Endometrium (tissue), 2 donors: ENCODE measurements at regions not wholly inside any gene's neighbourhood (a gene's known extent, or its start where the extent isn't known, plus 50 kb on each side); places are given as distances from the start of the nearest gene placed in this dataset.
"Not testable (repeated sequence)": the region's sequence is repeated elsewhere in the genome, so short reads cannot be mapped to it uniquely, and the experiment has no call there.

ENCODE experiments used
- FAIRE-seq: peaks from 2 replicates; lab custom pipeline; 2012; peaks lifted over from hg19 to GRCh38; lab: Jason Lieb, UNC
- donor health status: control.
- donor health status: control.

DNA sequence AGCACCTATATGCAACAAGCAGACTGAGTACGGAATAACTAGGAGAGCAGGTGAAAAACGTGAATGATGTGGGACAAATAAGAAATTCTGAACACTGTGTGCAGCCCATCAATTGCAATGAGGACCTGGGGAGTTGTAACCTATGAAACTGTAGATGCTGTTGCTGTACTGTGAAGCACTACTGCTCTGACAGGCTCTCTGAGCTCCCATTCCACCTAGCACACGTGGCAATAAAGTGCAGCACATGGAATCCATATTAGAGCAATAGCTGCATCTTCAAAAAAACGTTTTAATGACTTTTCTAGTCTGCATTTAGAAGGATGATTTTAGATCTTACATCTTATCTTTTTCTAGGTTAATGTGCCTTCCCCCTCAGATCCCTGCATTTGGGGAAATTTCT is 748.7 kb upstream of the GOLIM4 start:
- FAIRE-seq = no peak

DNA sequence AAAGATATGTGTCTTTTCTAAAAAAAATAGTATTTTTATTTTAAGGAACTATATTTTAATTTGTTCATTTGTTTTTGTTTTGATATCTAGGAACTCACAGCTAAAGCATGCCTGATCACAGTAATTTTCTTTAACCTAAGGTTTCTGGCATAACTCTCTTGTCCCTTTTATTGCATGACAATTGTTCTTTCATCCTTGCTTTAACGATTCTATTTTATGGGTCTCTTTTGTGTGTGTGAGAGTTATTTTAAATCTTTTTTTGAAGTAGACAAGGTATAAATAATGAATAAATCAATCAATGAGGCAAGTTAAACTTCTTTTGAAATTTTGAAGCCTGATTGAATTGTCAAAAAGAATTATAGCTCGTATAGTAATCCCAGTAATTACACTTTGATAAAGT is 747.8 kb upstream of the GOLIM4 start:
- FAIRE-seq = no peak

DNA sequence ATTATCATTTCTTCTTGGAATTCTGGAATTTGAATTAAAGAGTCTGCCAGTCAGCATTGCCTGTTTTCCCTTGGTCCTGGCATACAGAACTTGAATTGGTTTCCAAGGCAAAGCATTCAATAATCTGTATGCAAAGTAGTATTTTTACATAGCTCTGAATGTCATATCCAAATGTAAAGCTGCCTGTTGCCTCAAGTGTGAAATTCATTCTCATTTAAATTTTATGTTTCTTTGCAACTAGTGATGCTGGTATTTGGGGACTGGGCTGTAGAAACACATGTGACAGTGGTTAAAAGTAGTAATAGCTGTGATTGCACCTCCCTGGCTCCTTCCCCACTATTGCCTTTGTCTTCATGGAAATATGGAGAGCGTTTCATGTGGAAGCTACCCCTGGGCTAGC is 743.9 kb upstream of the GOLIM4 start:
- no peak for FAIRE-seq

DNA sequence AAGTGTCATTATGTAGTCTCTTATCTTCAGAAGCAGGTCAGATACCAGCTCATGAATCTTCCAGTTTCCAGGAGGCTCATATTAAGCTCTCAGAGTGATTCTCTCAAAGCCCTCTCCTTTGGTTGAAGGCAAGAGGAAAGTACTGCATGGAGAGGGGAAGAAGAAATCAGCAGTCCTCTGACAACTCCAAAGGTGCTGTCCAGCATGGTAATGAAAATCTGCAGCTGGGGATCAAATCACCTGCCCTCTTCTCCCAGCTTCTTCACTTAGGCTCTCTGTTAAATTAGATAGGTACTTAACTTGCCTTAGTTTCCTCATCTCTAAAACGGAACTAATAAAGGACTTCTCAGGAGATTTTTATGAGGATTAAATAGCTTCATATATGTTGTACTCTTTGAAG is 738.8 kb upstream of the GOLIM4 start:
- FAIRE-seq = no peak

DNA sequence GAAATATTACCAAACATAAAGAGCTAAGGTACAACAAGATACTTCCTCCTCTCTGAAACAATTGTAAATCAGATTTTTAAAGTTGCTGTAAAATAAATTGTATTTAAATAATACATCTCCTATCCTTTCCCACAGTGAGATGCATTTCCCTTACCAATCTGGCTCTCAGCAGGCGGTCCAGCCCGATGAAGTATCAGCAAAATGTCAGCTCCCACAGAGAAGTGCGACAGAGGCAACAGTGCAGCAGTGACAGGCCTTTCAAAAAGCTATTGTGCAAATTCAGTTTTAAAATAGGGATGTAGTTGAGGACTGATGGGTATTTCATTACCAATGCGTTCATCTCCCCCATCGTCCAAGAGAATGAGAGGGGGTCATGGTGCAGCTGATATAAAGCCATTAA is 733.2 kb upstream of the GOLIM4 start:
- FAIRE-seq = no peak

DNA sequence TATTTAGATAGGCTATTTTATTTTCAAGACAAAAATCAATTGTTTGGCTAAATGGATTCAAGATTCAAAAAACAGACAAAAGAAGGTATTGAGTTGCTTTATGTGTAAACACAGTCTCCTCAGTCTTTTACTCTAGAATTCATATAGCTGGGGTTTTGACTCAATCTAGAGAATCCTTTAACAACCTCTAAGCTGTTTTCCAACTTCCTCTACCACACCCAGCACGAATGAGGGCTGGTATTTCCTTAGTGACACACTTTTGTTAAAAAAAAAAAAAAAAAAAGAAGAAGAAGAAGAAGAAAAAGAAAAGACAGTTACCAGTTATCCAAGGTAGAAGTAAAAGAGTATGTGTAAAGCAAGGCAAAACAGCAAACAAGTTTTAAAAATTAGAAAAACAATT is 732.8 kb upstream of the GOLIM4 start:
- FAIRE-seq = no peak

DNA sequence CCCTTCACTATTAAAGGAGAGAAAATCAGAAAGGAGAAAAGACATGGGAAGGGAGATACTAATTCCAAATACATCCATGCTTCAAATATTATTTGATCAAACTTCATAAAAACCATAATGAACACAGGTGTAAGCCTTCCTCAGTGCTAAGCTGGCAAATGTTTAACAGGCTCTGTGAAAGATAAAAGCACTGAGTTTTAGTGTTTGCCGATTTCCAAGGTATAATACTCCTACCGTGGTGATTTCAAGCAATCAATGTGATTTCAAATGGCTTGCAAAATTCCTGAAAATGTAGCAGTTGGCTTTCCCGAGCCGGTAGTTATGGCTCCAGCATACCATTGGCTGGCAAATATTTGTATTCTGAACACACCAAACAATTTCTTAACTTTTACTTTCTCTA is 732.3 kb upstream of the GOLIM4 start:
- FAIRE-seq = no peak

DNA sequence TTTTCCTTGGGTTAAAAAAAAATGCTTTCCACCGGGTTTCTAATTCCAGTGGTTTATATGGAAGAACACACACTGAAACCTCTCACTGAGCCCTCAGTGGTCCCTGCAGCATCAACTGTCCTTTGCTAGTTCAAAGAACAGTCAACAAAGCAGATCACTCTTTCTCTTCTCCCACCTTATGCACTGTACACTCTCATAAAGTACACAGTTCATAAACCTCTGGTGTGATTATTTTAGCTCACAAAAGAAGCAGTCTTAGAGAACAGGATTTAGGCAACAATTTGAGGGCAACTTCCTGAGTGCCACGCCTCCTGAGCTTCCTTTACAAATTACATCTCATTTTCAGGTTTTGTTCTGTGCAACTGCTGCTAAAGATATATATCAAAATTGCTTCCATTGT is 728.4 kb upstream of the GOLIM4 start:
- FAIRE-seq = no peak

DNA sequence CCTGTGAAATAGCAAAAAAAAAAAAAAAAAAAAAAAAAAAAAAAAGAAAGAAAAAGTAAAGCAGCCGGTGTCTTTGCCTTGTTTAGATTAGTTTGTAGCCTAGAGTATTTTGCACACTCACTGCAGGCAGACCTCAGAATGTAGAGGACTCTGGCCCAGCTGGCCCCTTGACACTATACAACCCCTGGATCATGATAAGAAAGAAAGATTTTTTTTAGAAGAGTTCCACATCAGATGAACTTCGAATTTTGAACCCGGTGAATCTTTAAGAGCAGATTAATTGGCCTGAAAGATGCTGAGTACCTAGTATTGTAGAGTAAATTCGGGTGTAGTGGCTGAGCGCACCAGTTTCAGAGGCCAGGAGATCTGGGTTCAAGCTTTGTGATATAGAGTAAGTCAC is 727.7 kb upstream of the GOLIM4 start:
- no peak for FAIRE-seq

DNA sequence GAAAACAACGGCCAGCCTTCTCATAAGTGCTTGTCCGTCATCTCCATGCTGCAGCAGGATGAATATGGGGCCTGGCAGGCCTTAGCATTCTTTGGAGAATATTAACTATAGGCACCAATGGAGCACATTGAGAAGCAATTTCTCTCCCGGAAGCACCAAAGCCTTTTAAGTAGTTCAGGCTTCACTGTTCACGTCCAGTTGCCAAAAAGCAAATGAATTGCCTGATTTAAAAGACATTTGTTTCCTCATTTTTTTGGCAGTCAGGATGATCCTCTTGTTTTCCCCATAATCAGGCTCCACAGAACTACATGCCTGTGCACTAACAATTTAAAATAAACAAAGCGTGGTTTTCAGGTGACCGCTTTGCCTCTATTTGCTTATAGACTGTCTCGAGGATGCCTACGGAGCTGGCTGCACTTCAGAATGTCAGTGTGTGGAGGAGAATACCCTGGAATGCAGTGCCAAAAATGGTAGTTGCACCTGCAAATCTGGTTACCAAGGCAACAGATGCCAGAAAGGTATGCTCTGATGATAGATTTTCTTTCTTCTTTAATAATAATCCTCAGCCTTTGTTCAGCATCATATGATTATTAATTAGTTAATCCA is 725.2 kb upstream of the GOLIM4 start:
- no peak for FAIRE-seq

DNA sequence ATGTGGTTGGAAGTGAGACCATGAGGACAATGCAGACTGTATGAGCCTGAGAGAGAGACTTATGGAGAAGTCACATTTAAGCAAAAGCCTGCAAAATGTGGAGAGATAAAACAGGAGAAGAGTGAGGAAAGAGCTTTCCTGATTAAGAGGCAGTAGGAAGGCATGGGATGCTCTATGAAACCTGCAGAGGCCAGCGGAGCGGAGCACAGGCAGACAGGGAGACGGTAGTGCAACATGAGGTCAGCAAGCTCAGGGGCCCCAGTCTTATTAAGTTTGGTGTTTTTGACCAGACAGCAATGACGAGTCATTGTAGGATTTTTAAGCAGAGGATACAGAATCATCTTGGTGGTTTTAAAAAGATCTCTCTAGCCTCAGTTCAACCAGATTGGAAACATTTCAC is 721.5 kb upstream of the GOLIM4 start:
- no peak for FAIRE-seq

DNA sequence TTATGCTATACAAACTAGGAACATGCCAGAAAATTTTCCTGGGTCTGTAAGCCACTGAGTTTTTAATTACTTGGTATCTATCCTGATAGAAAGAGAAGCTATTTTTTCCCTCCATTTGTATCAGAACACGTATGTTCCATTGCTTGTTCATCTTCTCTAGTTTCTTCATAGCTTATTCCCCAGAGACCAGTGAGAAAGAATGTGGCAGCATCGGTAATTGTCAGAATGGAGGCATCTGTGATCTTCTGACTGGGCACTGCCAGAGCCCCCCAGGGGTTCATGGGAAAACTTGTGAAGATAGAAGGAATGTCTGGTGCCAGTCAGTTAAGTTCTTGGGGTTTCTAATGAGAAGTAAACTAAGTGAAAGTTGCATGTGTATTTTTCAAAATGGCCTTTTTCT is 720.2 kb upstream of the GOLIM4 start:
- FAIRE-seq = no peak

DNA sequence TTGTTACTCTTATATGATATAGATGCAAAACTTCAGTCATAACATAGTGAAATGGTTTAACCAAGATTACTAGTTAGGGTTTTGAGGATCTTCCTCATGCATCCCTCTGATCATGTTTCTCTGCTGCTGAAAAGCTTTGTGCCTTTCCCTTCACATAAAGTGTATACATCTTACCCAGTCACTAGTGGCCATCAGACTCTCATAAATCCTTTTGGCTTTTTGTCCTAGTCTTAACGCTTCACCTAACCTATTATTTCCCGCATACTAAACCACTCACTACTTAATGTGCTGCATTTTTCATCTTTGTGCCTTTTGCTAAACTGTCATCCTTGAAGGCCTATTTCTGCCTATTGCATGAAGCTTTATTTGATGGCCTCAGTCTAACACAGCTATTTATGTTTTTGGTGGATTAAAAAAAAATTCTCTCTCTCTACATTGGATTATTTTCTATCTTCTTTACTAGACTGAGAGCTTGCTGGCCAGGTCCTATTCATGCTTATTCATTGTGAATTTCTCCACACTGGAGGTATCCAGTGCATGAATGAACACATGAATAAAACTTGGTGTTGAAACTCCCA is 717.6 kb upstream of the GOLIM4 start:
- FAIRE-seq = no peak

DNA sequence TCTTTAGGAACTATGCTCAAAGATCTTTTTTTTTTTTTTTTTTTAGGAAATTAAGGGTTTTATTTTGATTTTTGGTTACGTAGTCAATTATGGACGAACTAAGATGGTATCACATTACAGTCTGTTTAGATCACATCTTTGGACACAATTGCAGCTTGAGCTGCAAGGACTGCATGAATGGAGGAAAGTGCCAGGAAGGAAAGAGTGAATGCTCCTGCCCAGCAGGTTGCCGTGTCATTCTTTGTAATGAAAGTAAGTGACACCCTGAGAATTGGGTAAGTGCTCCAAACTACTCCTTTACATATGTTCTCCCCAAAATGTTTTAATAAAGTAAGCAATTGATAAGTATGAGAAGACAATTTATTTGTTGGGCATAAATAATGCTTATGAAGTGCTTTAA is 716.5 kb upstream of the GOLIM4 start:
- no peak for FAIRE-seq

DNA sequence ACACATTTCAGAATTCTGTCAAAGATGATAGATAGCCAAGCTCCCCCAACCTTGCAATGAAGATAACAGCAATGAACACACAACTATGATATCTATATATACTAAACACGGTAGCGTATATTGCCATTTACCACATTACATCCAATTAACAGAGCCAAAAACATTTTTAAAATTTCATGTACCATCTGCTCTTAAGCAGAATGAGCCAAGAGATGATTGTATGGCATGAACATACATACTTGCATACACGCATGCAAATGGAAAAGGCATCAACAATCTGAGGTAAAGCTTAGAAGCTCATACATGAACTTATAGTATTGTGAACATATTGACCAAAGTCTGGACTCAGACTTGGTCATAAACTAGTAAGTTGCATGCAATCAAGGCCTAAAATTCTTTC is 712.9 kb upstream of the GOLIM4 start:
- no peak for FAIRE-seq

DNA sequence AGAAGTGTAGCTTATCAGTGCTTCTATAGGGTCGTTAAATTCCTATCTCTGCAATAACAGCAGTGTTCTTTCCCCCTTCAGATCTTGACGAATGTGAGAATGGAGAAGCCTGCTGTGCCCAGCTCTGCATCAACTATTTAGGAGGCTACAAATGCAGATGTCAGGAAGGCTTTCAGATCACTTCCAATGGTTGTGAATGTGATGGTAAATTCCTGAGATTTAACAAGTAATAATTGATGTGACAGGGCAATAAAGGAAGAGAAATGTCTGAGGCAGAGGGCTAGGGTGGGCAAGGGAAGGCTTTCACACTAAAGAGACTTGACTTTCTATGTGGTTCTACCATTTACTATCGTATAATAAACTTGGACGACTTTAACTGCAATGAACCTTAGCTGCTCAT is 711.7 kb upstream of the GOLIM4 start:
- FAIRE-seq = no peak

DNA sequence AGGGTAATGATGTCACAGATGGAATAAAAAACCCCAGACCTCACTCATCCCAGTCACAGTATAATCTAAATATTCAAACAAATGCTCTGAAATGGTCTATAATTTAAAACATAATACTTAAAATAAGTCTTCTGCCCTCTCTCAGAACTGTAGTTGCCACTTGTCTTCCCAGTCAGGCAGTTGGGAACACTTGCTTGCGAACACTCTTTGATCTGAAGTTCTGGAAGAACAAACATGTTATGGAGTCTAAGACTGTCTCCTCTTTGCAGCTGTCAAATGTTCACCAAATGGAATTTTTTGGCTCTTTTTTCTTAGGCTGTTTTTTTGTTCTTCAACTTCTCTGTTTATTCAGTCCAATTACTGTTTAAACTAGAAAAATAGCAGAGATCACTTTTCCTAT is 711.1 kb upstream of the GOLIM4 start:
- no peak for FAIRE-seq

DNA sequence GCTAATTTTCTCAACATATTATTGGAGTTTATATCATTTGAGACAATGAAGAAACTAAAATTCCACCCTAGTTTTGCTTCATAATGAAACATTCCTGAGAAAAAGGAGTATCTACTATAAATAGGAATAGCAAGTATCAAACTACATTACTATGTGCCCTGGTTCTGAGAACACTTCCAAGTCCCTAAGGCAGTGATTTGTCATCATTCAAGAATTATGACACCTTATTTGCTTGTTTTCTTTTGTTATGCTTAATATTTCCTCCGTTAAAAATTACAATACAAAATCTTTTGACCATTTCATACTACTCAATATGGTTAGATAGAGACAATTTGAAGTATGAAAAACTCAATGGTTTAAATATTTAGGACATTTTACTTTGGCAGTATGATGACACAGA is 707.8 kb upstream of the GOLIM4 start:
- no peak for FAIRE-seq

DNA sequence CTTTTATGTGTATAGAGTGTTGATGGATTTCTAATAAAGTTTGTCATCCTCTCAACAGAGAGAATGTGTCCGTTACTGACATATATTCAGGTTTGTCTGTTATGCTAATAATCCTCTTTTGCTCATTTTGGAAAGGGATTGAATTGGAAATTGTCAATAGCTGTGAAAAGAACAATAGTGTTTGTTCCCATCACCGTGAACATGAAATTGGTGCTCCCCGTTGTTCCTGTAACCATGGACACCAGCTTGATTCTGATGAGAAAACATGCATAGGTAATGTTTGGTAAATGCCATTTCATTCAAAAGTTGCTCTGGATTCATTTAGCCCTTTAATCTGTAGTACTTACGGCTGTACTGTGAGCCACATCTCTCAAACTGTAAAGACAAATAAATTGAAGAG is 707.0 kb upstream of the GOLIM4 start:
- FAIRE-seq = no peak

DNA sequence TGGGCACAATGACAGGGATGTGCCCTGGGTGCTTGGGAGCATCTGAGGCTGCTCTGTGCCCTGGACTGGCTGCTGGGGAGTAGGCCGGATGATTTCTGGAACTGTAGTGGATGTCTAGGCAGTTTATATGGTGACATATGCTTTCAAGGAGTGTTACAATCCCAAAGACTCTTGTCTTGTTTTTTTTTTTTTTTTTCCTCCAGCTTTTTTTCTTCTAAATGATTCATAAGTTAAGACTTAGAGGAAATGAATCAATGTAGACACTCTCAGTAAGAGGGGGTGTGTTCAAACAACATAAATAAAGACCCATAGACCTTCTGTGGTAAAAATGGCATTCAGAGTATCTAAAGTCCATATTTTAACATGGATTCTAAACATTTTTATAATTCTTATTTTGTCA is 706.1 kb upstream of the GOLIM4 start:
- FAIRE-seq = no peak

DNA sequence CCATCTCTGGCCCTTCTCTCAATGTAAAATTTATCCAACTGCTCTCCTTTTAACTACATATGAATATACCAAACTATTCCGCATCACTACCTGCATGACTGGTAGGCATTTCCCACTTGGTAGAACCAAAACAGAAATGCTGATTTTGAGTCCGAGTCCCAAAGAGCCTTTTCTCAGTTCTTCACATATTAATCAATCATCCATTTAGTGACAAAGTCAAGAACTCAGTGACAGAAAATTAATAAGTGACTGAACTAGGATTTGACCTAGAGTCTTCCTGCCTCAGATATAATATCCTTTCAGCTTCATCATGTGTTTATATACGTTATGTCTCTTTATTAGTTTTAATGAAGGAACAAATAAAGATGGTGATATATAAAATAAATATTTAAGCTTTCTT is 700.6 kb upstream of the GOLIM4 start:
- FAIRE-seq = no peak

DNA sequence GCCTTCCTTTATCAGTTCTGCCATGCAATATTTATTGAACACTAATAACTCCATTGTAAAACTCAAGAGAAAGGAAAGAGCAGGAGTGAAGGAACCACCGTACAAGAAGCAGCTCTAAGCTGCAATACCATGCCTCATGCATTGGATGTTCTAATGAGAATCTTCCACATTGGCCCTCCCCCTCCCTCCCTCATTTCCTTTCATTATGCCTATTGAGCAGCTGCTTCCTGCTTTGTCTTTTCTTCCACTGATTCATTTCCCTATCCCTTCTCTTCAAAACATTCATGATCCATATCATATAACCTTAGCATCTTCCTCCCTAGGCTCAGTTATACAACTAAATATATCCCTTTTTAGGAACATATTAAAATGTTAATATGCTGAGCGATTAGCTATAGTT is 698.7 kb upstream of the GOLIM4 start:
- FAIRE-seq = no peak

DNA sequence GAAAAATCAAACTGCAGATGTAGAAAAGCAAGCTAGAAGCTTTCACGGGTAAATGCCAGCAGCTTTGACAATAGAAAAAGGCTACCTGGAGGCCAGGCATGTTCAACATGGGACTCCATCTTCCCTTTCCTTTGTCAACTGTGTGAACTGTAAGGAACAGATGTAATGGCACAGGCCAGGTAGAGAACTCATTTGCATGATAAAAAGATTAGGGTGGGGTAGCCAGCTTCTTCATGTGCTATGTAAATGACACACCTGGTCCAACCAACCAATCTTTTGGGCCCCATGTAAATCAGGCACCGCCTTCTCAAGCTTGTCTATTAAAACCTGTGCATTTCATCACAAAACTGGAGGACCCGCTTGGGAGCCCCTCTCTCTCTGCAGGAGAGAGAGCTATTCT is 686.5 kb upstream of the GOLIM4 start:
- no peak for FAIRE-seq

DNA sequence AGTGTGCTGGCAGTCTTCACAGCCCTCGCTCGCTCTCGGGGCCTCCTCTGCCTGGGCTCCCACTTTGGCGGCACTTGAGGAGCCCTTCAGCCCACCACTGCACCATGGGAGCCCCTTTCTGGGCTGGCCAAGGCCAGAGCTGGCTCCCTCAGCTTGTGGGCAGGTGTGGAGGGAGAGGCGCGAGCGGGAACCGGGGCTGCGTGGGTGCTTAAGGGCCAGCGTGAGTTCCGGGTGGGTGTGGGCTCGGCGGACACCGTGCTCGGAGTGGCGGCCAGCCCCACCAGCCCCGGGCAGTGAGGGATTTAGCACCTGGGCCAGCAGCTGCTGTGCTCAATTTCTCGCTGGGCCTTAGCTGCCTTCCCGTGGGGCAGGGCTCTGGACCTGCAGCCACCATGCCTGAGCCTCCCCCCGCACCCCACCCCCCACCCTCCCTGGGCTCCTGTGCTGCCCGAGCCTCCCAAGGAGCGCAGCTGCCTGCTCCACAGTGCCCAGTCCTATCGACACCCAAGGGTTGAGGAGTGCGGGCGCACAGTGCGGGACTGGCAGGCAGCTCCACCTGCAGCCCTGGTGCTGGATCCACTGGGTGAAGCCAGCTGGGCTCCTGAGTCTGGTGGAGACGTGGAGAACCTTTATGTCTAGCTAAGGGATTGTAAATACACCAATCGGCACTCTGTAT is 684.4 kb upstream of the GOLIM4 start:
- FAIRE-seq = not testable (repeated sequence)
